ENCODE measurements at regions not wholly inside any gene's neighbourhood (a gene's known extent, or its start where the extent isn't known, plus 50 kb on each side); places are given as distances from the start of the nearest gene placed in this dataset.

DNA sequence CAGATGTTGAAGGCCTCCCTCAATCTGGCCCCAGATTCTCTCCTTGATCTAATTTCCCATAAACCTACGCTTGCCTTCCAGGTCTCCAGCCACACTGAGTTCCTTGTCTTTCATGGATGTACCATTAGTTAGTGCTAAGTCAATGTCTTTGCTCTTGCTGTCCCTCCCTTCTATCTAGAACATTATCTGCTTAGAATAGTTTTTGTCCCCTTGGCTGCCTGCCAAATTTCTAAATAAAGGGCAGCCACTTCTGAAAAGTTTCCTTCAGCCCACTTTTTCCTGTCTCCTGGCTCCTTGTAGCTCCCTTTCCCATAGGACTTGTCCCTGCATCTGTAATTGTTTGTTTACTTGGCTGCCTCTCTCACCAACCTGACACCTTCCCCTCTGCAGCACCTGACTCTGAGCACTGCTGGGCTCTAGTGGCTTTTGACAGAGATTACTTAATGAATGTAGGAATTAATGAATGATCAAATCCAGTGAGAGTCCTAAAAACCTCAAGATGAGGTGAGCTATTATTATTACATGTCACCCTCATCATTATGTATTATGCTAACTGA is 58.3 kb downstream of the CXCL12 start:
- no peak for DNase-seq

- DNase-seq, result no peak
Measured at GRCh38 chr10:44325596-44326307, 59.1 kb downstream of the CXCL12 start.

DNA sequence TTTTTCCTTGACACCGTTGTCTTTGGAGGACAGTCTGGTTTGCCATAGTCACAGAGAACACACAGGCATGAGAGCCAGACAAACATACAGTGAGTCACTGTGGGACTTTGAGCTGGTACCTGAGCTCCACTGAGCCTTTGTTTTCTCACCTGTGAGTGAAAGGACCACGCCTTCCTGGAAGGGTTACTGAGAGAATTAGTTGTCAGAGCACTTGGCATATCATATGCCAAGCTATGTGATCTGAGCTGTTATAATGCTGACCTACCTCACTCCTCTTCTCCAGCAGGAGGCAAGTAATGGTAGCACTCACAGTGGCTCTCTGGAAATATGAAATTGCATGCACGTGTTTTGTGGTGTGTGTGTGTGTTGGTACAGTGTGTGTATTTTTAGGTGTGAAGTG is 59.7 kb downstream of the CXCL12 start:
- DNase-seq, result no peak

DNA sequence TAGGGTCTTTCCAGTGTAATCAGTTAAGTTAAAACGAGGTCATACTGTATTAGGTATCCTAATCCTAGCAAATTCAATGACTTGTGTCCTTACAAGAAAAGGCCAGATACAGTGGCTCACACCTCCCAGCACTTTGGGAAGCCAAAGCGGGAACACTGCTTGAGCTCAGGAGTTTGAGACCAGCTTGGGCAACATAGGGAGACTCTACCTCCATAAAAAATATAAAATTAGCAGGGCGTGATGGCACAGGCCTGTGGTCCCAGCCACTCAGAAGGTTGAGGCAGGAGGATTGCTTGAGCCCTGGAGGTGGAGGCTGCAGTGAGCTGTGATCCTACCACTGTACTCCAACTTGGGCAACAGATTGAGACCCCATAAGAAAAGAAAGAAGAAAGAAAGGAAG is 61.1 kb downstream of the CXCL12 start:
- no peak for DNase-seq

DNA sequence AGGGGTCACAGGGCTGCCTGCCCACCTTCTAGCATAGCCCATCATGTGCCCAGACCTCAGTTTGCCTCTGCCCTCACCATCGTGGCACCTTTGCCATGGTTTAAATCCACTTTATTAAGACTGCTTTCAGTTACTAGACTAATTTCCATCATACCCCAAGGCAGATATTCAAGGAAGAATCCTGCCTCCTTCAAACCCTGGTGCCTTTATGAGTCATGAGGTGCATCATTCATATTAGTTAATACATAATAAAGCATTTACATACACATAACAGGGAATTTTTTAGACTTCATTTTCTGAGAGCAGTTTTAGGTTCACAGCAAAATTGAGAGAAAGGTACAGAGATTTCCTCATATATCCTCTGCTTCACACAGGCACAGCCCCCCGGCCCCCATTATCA is 62.8 kb downstream of the CXCL12 start:
- DNase-seq, result no peak

DNA sequence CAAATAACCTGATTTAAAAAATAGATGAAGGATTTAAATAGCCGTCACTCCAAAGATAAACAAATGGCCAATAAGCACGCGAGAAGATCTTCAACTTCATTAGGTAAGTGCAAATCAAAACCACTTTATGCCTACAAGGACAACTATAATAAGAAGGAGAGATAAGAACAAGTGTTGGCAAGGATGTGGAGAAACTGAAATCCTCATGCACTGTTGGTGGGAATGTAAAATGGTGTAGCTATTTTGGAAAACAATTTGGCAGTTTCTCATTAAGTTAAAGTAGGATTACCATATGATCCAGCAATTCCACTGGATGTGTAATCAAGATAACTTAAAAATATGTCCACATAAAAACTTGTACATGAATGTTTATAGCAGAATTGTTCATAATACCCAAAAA is 64.1 kb downstream of the CXCL12 start:
- DNase-seq, result no peak

GRCh38 chr10:44317856-44318255 is 67.0 kb downstream of the CXCL12 start:
- DNase-seq, result no peak

DNA sequence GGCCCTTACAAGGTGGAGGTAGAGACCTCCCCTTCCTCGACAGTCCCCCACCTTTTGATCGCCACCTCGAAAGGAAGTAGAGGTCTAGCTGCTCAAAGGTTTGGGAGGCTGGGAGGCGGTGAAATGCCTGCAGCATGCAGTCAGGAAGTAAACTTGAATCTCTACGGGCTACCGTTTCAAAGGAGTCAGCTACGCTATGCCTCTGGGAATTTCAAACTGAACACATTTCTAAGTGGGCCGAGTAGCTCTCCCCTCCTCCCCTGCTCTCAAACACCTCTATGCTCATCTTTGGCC is 68.0 kb downstream of the CXCL12 start:
- no peak for DNase-seq

GRCh38 chr10:44316187-44316921 is 68.5 kb downstream of the CXCL12 start:
- DNase-seq, result no peak

- DNase-seq, result no peak
Measured at GRCh38 chr10:44314802-44315460, 70.0 kb downstream of the CXCL12 start.

DNA sequence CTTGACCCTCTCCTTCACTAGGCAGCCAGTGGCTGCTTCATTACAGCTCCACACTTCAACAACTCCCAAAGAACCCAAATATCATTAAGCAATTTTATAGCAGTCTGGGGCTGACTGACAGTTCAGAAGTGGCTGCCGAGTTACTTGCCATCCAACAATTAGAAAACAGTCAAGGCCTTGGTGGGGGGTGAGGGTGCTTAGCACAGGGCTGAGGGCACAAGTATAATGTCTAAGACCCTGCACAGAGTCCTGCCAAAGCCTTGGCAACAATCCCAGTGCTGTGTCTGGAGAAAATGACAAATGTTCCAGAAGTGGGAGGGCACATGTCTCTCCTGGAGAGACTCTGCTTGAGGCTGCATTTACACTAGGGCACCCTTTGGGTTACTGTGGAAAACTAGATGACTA is 71.1 kb downstream of the CXCL12 start:
- peak; percentile 21 for DNase-seq

DNA sequence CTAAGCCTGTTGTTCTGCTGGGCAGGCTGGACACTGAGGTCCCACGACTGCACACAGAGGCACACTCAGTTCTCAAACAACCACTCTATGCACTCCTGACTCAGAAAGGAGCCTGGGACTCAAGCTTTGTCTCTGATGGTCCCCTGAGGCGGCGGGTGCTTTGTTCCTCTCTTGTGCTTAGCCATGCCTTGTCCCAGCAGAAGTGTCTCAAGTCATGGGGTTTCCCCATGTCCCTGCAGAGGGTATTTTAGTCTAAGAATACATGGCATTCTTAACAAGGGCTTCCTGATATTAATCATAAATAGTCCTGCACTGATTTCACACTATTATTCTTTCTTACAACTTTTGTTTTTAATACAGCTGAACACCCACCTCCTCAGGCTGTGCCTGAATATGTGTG is 72.5 kb downstream of the CXCL12 start:
- DNase-seq, result no peak

- DNase-seq, result no peak
Measured at GRCh38 chr10:44311563-44312051, 73.3 kb downstream of the CXCL12 start.

DNA sequence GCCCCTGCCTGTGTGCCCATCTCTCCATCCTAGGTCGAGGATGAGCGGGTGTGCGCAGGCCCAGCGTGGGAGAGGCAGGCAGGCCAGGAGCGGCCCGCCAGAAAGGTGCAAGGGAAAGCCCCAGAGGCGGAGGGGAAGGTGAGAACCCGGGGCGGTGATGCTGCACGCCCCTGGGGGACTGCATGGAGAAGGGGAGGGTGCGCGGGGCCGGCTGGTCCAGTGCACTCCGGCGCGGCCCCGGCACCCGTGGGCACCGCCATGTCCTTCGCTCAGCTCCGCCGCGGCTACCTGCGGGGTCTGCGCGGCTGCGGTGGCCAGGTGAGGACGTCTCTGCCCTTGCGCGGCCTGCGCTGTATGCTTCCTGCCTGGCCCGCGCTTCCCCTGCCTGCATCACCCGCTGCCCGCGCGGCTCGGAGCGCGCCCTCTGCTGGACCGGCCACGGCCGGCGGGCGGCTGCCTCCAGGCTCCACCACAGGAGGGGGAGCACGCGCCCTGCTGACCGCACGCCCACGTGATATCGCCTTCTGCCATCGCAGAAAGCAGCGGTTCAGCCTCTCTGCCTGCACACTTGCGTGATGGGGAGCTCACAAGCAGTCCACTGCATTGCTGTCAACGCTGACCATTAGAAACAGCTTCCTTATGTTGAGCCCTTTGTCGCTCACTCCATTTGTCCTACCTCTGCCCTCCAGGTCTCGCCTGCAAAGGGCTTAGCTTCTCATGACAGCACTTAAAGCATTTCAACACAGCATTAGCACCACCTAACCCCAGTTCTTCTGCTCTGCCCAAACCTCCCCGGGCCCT is 73.9 kb downstream of the CXCL12 start:
- peak; percentile 86 for DNase-seq

DNA sequence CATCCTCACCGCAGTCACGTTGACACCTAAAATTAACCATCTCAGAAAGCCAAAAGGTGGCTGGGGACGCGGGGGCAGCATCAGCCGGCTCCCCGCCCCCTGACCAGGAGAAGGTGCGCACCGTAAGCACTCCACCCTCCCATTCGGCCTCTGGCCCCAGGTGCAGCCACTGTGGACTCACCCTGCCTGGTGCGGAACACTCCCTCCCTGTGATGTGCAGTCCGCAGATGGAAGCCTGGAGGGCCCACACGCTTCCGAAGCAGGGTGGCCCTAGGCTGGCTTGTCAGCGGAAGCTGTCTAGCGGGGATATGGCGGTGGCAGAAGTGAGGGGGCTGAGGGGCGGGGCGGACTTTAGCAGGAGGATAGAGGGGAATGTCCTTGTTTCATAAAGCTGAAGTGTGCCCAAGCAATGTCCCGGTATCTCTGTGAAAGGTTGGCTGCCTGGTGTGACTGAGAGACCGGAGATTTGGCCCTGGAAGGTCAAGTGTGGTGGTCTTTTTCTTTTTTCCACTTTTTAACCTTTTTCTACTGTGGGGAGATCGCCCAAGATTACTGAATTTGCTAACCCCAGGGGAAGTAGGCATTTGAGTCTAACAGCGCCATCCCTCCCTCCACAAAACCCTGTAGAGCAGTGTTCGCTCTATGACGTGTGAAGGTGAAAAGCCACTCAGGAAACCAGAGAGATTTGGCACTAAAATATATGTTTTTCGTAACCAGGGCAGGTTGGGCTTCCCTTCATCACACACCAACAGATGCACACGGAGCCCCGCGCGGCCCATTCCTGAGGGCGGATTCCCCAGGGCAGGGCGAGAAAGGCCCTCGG is 74.7 kb downstream of the CXCL12 start:
- DNase-seq, result no peak

DNA sequence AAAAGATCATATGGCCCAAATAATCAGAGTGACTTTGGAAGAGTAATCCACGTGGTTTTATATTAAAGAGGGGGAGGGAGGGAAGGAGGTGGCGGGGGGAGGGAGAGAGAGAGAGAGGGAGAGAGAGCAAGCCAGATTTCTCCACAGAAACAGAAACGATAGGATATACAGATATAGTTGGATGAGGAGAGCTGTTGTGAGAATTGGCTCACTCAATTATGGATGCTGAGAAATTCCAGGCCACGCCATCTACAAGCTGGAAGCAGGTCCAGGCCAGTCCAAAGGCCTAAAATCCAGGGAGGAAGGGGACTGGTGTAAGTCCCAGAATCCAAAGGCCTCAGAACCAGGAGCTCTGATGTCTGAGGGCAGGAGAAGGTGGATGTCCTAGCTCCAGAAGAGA is 75.5 kb downstream of the CXCL12 start:
- no peak for DNase-seq

- no peak for DNase-seq
Measured at GRCh38 chr10:44308935-44309334, 76.0 kb downstream of the CXCL12 start.

DNA sequence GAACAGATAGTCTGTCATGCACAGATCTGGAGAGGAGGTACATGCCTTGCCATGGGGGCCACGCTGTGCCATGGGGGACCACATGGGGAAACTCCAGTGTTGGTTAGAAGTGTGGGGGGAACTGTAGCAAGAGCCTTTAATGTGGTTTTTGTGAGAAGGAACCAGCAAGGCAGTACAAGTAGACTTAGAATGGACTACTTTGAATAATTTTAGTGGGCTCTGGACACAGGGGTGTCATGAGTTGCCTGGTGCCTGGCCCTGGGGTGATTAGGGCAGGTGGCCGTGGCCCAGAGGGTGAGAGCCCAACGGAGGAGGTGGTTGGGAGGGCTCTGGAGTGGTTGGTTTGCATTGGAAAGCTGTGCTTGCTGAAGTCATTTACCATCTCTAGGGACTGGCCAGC is 77.2 kb downstream of the CXCL12 start:
- no peak for DNase-seq

DNA sequence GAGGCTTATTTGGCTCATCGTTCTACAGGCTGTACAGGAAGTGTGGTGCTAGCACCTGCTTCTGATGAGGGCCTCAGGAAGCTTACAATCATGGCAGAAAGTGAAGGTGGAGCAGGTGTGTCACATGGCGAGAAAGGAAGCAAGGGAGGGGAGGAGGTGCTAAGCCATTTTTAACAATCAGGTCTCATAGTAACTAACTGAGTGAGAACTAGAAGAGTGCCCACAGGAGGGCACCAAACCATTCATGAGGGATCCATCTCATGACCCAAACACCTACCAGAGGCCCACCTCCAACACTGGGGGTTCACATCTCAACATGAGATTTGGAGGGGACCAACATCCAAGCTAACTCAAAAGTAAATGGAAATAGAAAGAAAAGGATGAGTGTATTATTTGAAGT is 78.1 kb downstream of the CXCL12 start:
- no peak for DNase-seq

DNA sequence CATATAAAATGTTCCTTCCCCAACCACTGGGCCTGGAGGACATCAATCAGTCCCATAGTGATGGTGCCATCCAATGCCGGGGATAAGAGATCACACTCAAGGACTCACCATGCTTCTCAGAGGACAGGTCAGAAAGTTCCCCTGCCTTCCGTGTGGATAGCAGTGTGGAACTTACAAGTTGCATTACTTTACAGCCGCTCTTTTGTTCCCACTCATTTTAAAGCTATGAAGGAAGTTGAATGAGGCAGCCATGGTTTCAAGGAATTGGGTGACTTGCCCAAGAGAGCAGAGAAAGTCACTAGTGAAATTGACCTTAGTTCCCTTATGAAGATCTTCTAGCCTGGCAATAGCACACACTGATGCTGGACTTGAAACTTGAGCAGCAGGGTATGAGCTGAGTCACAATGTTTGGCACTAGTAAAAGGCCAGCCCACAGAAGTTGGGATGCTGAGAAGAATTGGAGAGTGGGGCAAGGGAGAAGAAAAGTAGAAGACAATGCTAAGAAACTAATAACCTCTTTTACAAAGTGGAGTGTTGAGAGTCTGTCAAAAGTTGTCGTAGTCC is 78.7 kb downstream of the CXCL12 start:
- DNase-seq, result no peak

Data from renal pelvis (tissue), 1 donor.